HepG2 (cell line): ENCODE measurements at regions not wholly inside any gene's neighbourhood (a gene's known extent, or its start where the extent isn't known, plus 50 kb on each side); places are given as distances from the start of the nearest gene placed in this dataset.

Experiments used
- ATAC-seq: fragments of 200-7000 bp; cut with Tn5 transposase; 3 replicates; pipeline ENCODE4 v1.9.1; 2020; ENCODE audit warnings: mild to moderate bottlenecking, moderate library complexity
- BruUV-seq: library from RNA; stranded (reverse); fragments of 400-500 nt; replicated peaks from 2 replicates; lab custom pipeline; 2021; lab: Mats Ljungman, UMichigan
- CTCF ChIA-PET: fragments of 300-600 bp; formaldehyde crosslinking; extraction: SDS; loops from one replicate; lab custom pipeline; 2021; ENCODE audit warnings: low total read pairs, inconsistent platforms, low intra/inter-chr PET ratio; lab: Yijun Ruan, JAX
- POLR2A ChIA-PET: fragments of 350-600 bp; sonication (Branson Sonifier 250); formaldehyde crosslinking; loops from one replicate; lab custom pipeline; 2020; ENCODE audit warnings: antibody characterized with exemption, inconsistent platforms; lab: Yijun Ruan, JAX
- DNase-seq: peaks from one replicate; pipeline ENCODE4 v3.0.0-alpha.2; 2015; ENCODE audit warnings: low spot score
- FAIRE-seq: peaks from 3 replicates; lab custom pipeline; 2011; peaks lifted over from hg19 to GRCh38; lab: Jason Lieb, UNC
- H2AFZ ChIP-seq: one replicate; pipeline ENCODE4 v1.6.1; 2011; ENCODE audit warnings: low read length, inconsistent platforms
- H3K27ac ChIP-seq: fragments of 300-600 bp; 3 replicates; pipeline ENCODE4 v1.8.0; 2011; ENCODE audit warnings: mixed run types, mild to moderate bottlenecking, mixed read lengths, low read length, inconsistent platforms; ENCODE audit not compliant: insufficient read depth; ENCODE audit errors: extremely low read length
- H3K27me3 ChIP-seq, 2 experiments: fragments of 200-600 bp in 1 of 2; 2 replicates in 1 of 2; 3 replicates in 1 of 2; pipeline versions ENCODE4 v1.6.0 to v1.8.0; 2011; ENCODE audit warnings: low read length in 2 of 2, mild to moderate bottlenecking in 2 of 2, moderate library complexity in 2 of 2, inconsistent platforms in 1 of 2; ENCODE audit not compliant: insufficient read depth in 2 of 2, control insufficient read depth in 1 of 2
- H3K36me3 ChIP-seq, 2 experiments: fragments of 200-600 bp in 1 of 2; replicated peaks in 1 of 2; 2 replicates in 1 of 2; 3 replicates in 1 of 2; pipeline versions ENCODE4 v1.5.1 to v1.8.0; 2011; ENCODE audit warnings: low read length in 2 of 2, inconsistent platforms in 1 of 2; ENCODE audit not compliant: insufficient read depth in 2 of 2, control insufficient read depth in 1 of 2
- H3K4me1 ChIP-seq: 2 replicates; pipeline ENCODE4 v1.5.1; 2012; ENCODE audit warnings: low read length, inconsistent platforms; ENCODE audit not compliant: insufficient read depth
- H3K4me2 ChIP-seq: 2 replicates; pipeline ENCODE4 v1.6.0; 2011; ENCODE audit warnings: low read depth, low read length, inconsistent platforms
- H3K4me3 ChIP-seq, 3 experiments: fragments of 200-600 bp in 1 of 3; sonication (generic), shearing (Covaris generic) in 1 of 3; replicated peaks in 1 of 3; 2 replicates each; pipeline ENCODE4 v1.5.1; 2011 to 2016; ENCODE audit warnings: low read length in 3 of 3, inconsistent platforms in 2 of 3, low read depth in 2 of 3, mild to moderate bottlenecking in 2 of 3, control low read depth in 1 of 3, mixed read lengths in 1 of 3; ENCODE audit not compliant: insufficient read depth in 1 of 3
- H3K79me2 ChIP-seq: one replicate; pipeline ENCODE4 v1.6.1; 2011; ENCODE audit warnings: low read length, inconsistent platforms; ENCODE audit not compliant: insufficient read depth
- H3K9ac ChIP-seq: 2 replicates; pipeline ENCODE4 v1.6.0; 2011; ENCODE audit warnings: mild to moderate bottlenecking, low read depth, low read length, inconsistent platforms; ENCODE audit not compliant: insufficient read depth
- H3K9me3 ChIP-seq: 2 replicates; pipeline ENCODE4 v1.5.1; 2012; ENCODE audit warnings: mild to moderate bottlenecking, low read length
- H4K20me1 ChIP-seq: 2 replicates; pipeline ENCODE4 v1.6.0; 2011; ENCODE audit warnings: inconsistent platforms, mild to moderate bottlenecking, low read length, moderate library complexity; ENCODE audit not compliant: insufficient read depth
- CREB1 ChIP-seq, 2 experiments: fragments of 450-650 bp in 1 of 2; IDR thresholded peaks; 2 replicates each; pipeline ENCODE4 v1.6.1; 2016 to 2017; ENCODE audit warnings: control low read depth in 1 of 2, mild to moderate bottlenecking in 1 of 2, missing compliant biosample characterization in 1 of 2, missing genetic modification characterization in 1 of 2
- DPF2 ChIP-seq: sonication (generic); formaldehyde crosslinking; IDR thresholded peaks from 2 replicates; pipeline ENCODE4 v1.4.0; 2020; ENCODE audit warnings: mild to moderate bottlenecking, low read depth, missing genetic modification reagents, borderline replicate concordance
- MBNL3 ChIP-seq: fragments of 250-450 bp; sonication (Bioruptor Pico); conservative IDR thresholded peaks from 2 replicates; pipeline ENCODE4 v1.8.0; 2022; ENCODE audit warnings: mild to moderate bottlenecking, inconsistent platforms
- NAIF1 ChIP-seq: sonication (generic); formaldehyde crosslinking; IDR thresholded peaks from 2 replicates; pipeline ENCODE4 v1.5.0; 2020; ENCODE audit warnings: mild to moderate bottlenecking, missing genetic modification reagents, borderline replicate concordance
- NR2F2 ChIP-seq: IDR thresholded peaks from 2 replicates; pipeline ENCODE4 v1.6.1; 2012; ENCODE audit warnings: low read depth, inconsistent platforms, borderline replicate concordance
- SKI ChIP-seq: fragments of 450-650 bp; IDR thresholded peaks from one replicate; pipeline ENCODE4 v1.6.1; 2018; ENCODE audit warnings: mild to moderate bottlenecking; ENCODE audit not compliant: partially characterized antibody
- SOX5 ChIP-seq: IDR thresholded peaks from 2 replicates; pipeline ENCODE4 v1.6.1; 2016; ENCODE audit warnings: borderline replicate concordance
- THYN1 ChIP-seq: sonication (generic); formaldehyde crosslinking; IDR thresholded peaks from 2 replicates; pipeline ENCODE4 v1.8.1; 2023; ENCODE audit warnings: low read depth, mild to moderate bottlenecking, moderate library complexity, missing genetic modification reagents, borderline replicate concordance
- ZNF24 ChIP-seq: fragments of 450-650 bp; IDR thresholded peaks from 2 replicates; pipeline ENCODE4 v1.6.1; 2017; ENCODE audit warnings: antibody characterized with exemption, mild to moderate bottlenecking
- ZNF430 ChIP-seq: sonication (generic); formaldehyde crosslinking; IDR thresholded peaks from 2 replicates; pipeline ENCODE4 v1.9.0; 2021; ENCODE audit warnings: mild to moderate bottlenecking, missing genetic modification reagents
- ZNF510 ChIP-seq: sonication (generic); formaldehyde crosslinking; IDR thresholded peaks from 2 replicates; pipeline ENCODE4 v1.4.0; 2020; ENCODE audit warnings: low read depth, mild to moderate bottlenecking, missing genetic modification reagents
- WGBS: methylation state at CpG from one replicate; pipeline ENCODE4 v1.1.6; 2017; ENCODE audit warnings: low lambda C conversion rate; 5-methylcytosine and 5-hydroxymethylcytosine counted together
- in situ Hi-C: cut with HindIII; loops from 2 replicates; pipeline ENCODE4 v1.10.0; 2017; ENCODE audit warnings: low pct_unique_long_range_greater_than_20kb; ENCODE audit not compliant: extremely low pct_ligation_motif_present
- intact Hi-C: fragments of 100-400 bp; cut with micrococcal nuclease; formaldehyde crosslinking; loops from one replicate; pipeline ENCODE4 v1.10.0; 2022; ENCODE audit not compliant: unreplicated experiment
- TF ChIP-seq, protein P1 (sequence below): fragments of 450-650 bp; IDR thresholded peaks from 2 replicates; pipeline ENCODE4 v1.6.1; 2016
- TF ChIP-seq, protein P2 (sequence below): IDR thresholded peaks from 2 replicates; pipeline ENCODE4 v1.6.1; 2016; ENCODE audit warnings: low read depth, borderline replicate concordance

DNA sequence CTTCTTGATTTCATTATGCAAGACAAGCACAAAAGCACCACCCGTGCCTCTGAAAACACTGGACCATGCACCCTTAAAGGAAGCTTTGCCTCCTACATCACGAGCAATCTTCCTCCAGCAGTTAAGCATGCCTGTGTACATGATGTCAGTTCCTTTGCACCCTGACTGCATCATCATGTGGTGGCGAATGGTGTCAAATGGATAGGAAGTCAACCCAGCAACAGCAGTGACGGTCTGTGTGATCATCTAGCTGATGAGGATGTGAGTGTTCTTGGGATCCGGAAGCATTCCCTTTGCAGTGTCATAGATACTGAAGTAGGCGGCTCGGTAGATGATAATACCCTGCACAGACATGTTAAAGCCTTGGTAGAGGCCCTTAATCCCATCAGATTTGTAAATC is 240.7 kb upstream of the FAM98A start (continued):
- no peak for TF ChIP-seq ZNF510 (CRISPR knock-in tag)
- no peak for TF ChIP-seq SKI

DNA sequence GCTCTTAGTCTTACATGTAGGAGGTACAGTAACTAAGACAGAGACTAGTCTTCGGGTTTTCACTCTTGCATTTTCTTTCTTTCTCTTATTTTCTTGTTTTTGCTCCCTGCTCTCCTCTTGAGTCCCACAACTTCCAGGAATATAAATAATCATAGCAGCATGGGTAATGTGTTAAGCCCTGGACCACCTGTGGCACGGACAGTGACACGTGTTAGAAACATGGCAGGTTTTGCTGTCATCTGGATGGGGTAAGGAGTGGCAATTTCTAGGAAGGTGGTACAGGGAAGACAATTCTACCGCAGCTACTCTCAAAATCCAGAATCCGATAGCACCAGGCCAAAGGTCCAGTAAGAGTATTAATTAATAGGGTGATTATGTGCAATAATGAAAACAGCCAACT is 237.5 kb upstream of the FAM98A start:
- no peak for FAIRE-seq
- Histone ChIP-seq H3K36me3 (no peaks in the 10 kb centered on the region), H3K4me2 (no peak overlapping the region), H4K20me1 (no peaks in the 10 kb centered on the region), H3K9me3 (no peaks in the 10 kb centered on the region), H3K27ac (no peak overlapping the region), H3K9ac (no peak overlapping the region), H3K79me2 (no peaks in the 10 kb centered on the region), H2AFZ (no peak overlapping the region), H3K4me1 (no peaks in the 10 kb centered on the region), H3K27me3 (no peaks in the 10 kb centered on the region), H3K4me3 (no peak overlapping the region)
- no peak for TF ChIP-seq ZNF430
- TF ChIP-seq, protein P1, sequence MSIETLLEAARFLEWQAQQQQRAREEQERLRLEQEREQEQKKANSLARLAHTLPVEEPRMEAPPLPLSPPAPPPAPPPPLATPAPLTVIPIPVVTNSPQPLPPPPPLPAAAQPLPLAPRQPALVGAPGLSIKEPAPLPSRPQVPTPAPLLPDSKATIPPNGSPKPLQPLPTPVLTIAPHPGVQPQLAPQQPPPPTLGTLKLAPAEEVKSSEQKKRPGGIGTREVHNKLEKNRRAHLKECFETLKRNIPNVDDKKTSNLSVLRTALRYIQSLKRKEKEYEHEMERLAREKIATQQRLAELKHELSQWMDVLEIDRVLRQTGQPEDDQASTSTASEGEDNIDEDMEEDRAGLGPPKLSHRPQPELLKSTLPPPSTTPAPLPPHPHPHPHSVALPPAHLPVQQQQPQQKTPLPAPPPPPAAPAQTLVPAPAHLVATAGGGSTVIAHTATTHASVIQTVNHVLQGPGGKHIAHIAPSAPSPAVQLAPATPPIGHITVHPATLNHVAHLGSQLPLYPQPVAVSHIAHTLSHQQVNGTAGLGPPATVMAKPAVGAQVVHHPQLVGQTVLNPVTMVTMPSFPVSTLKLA, result peak; percentile 99
- TF ChIP-seq NR2F2, result no peak
- ChIA-PET CTCF (no interaction called here), POLR2A (no interaction called here)
- 2% methylated on average over 5 of the region's 5 CpGs for WGBS
- no peak for ATAC-seq
- intact Hi-C loops (no loop called here), in situ Hi-C loops (no loop called here)
- DNase-seq, result no peak
- no TSS peak for BruUV-seq

DNA sequence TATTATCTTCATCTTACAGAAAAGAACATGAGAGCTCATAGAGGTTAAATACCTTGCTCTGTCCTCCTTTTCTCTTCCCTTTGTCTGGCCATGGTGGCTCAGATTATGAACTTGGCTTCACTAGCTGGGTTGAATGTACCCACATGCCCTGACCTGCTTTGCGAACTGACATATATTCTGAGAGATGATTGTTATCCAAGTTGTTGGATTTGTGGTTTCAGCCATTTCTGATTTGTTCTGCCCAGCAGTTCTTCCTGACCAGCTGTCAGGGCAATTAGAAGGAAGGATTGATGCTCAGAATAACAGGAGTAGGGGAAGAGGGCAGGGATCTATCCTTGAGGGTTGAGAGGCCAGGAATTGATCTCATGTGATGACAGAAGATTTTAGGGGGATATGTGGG is 236.8 kb upstream of the FAM98A start:
- DNase-seq (no peak), FAIRE-seq (no peak), ATAC-seq (no peak)
- 0% methylated on average over 1 of the region's 1 CpG for WGBS
- Histone ChIP-seq H3K9me3 (no peaks in the 10 kb centered on the region), H3K9ac (no peak overlapping the region), H3K79me2 (no peaks in the 10 kb centered on the region), H2AFZ (no peak overlapping the region), H3K4me3 (no peak overlapping the region), H4K20me1 (no peaks in the 10 kb centered on the region), H3K4me1 (no peaks in the 10 kb centered on the region), H3K36me3 (no peaks in the 10 kb centered on the region), H3K27ac (no peak overlapping the region), H3K27me3 (no peaks in the 10 kb centered on the region), H3K4me2 (no peak overlapping the region)
- BruUV-seq, result no TSS peak
- CTCF ChIA-PET, result no interaction called here
- POLR2A ChIA-PET, result no interaction called here
- intact Hi-C loops, result no loop called here
- in situ Hi-C loops, result no loop called here
- no peak for TF ChIP-seq MBNL3 (CRISPR knock-in tag)
- no peak for TF ChIP-seq DPF2 (CRISPR knock-in tag)
- no peak for TF ChIP-seq NAIF1
- no peak for TF ChIP-seq SOX5 (CRISPR knock-in tag)
- TF ChIP-seq, protein P2, sequence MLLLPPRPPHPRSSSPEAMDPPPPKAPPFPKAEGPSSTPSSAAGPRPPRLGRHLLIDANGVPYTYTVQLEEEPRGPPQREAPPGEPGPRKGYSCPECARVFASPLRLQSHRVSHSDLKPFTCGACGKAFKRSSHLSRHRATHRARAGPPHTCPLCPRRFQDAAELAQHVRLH (CRISPR knock-in tag), result no peak
- TF ChIP-seq ZNF24, result no peak
- no peak for TF ChIP-seq THYN1
- TF ChIP-seq CREB1 (IDR thresholded peaks at IDR 0.05), result no peak
- TF ChIP-seq CREB1 (CRISPR knock-in tag; IDR thresholded peaks at IDR 0.05), result no peak
